SK-N-SH (cell line): ENCODE measurements at regions not wholly inside any gene's neighbourhood (a gene's known extent, or its start where the extent isn't known, plus 50 kb on each side); places are given as distances from the start of the nearest gene placed in this dataset.
"Not testable (repeated sequence)": the region's sequence is repeated elsewhere in the genome, so short reads cannot be mapped to it uniquely, and the experiment has no call there.

Source experiments
- EP300 ChIP-seq, 2 experiments: IDR thresholded peaks; 2 replicates each; pipeline versions ENCODE4 v1.4.0 to v1.6.1; 2012; ENCODE audit warnings: borderline replicate concordance in 1 of 2, low read depth in 1 of 2, low read length in 1 of 2
- FOXM1 ChIP-seq: IDR thresholded peaks from 2 replicates; pipeline ENCODE4 v1.4.0; 2012; ENCODE audit warnings: low read depth, mild to moderate bottlenecking
- GABPA ChIP-seq: IDR thresholded peaks from 2 replicates; pipeline ENCODE4 v1.4.0; 2012; ENCODE audit warnings: low read depth, mild to moderate bottlenecking
- NRF1 ChIP-seq: IDR thresholded peaks from 2 replicates; pipeline ENCODE4 v1.6.1; 2012; ENCODE audit warnings: low read depth, mild to moderate bottlenecking, low read length
- POLR2AphosphoS5 ChIP-seq: IDR thresholded peaks from 2 replicates; pipeline ENCODE4 v1.6.1; 2012; ENCODE audit warnings: low read depth, low read length
- RCOR1 ChIP-seq: fragments of 150-350 bp; IDR thresholded peaks from 2 replicates; pipeline ENCODE4 v1.6.1; 2017; ENCODE audit warnings: antibody characterized with exemption, low read length
- RFX5 ChIP-seq: IDR thresholded peaks from 2 replicates; pipeline ENCODE4 v1.6.1; 2012; ENCODE audit warnings: mild to moderate bottlenecking, improper control_type of control experiment, low read length
- SMC3 ChIP-seq: IDR thresholded peaks from 2 replicates; pipeline ENCODE4 v1.6.1; 2012; ENCODE audit warnings: low read depth, low read length, improper control_type of control experiment
- TF ChIP-seq, protein P1 (sequence below): fragments of 200-600 bp; sonication (generic); IDR thresholded peaks from 2 replicates; pipeline ENCODE4 v1.6.1; 2017; ENCODE audit warnings: antibody characterized with exemption, mild to moderate bottlenecking, moderate library complexity
- TF ChIP-seq, protein P2 (sequence below): IDR thresholded peaks from 2 replicates; pipeline ENCODE4 v1.4.0; 2012; ENCODE audit warnings: low read depth, borderline replicate concordance
- TF ChIP-seq, protein P3 (sequence below): IDR thresholded peaks from 2 replicates; pipeline ENCODE4 v1.6.1; 2012; ENCODE audit warnings: mild to moderate bottlenecking, low read depth, low read length, moderate library complexity
- TF ChIP-seq, protein P4 (sequence below): IDR thresholded peaks from 2 replicates; pipeline ENCODE4 v1.4.0; 2012; ENCODE audit warnings: low read depth

DNA sequence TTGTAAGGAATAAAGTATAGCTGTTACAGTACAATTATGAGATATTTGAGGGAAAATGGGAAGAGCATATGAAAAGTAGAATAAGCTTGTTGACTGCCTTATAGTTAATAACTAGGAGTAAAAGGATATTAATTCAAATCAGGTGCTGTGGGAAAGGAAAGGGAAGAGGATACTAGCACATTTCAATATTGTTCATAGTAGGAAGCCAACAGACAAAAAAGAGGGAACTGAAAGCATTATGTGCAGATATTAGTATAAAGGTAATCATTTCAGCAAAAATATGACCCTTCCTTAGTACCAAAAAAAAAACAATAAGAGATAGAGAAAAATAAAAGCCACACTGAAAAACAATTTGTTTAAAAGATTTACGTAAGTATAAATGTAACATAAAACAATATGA, 67.3 kb downstream of the KCNJ18 start:
- TF ChIP-seq, protein P1, sequence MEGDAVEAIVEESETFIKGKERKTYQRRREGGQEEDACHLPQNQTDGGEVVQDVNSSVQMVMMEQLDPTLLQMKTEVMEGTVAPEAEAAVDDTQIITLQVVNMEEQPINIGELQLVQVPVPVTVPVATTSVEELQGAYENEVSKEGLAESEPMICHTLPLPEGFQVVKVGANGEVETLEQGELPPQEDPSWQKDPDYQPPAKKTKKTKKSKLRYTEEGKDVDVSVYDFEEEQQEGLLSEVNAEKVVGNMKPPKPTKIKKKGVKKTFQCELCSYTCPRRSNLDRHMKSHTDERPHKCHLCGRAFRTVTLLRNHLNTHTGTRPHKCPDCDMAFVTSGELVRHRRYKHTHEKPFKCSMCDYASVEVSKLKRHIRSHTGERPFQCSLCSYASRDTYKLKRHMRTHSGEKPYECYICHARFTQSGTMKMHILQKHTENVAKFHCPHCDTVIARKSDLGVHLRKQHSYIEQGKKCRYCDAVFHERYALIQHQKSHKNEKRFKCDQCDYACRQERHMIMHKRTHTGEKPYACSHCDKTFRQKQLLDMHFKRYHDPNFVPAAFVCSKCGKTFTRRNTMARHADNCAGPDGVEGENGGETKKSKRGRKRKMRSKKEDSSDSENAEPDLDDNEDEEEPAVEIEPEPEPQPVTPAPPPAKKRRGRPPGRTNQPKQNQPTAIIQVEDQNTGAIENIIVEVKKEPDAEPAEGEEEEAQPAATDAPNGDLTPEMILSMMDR = not testable (repeated sequence)
- not testable (repeated sequence) for TF ChIP-seq FOXM1; NRF1; EP300 (IDR thresholded peaks at IDR 0.05; ENCODE audit: borderline replicate concordance in 1 of 2, low read depth in 1 of 2, low read length in 1 of 2); POLR2AphosphoS5; RFX5; RCOR1; GABPA; SMC3
- TF ChIP-seq, protein P2, sequence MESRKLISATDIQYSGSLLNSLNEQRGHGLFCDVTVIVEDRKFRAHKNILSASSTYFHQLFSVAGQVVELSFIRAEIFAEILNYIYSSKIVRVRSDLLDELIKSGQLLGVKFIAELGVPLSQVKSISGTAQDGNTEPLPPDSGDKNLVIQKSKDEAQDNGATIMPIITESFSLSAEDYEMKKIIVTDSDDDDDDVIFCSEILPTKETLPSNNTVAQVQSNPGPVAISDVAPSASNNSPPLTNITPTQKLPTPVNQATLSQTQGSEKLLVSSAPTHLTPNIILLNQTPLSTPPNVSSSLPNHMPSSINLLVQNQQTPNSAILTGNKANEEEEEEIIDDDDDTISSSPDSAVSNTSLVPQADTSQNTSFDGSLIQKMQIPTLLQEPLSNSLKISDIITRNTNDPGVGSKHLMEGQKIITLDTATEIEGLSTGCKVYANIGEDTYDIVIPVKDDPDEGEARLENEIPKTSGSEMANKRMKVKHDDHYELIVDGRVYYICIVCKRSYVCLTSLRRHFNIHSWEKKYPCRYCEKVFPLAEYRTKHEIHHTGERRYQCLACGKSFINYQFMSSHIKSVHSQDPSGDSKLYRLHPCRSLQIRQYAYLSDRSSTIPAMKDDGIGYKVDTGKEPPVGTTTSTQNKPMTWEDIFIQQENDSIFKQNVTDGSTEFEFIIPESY = not testable (repeated sequence)
- TF ChIP-seq, protein P3, sequence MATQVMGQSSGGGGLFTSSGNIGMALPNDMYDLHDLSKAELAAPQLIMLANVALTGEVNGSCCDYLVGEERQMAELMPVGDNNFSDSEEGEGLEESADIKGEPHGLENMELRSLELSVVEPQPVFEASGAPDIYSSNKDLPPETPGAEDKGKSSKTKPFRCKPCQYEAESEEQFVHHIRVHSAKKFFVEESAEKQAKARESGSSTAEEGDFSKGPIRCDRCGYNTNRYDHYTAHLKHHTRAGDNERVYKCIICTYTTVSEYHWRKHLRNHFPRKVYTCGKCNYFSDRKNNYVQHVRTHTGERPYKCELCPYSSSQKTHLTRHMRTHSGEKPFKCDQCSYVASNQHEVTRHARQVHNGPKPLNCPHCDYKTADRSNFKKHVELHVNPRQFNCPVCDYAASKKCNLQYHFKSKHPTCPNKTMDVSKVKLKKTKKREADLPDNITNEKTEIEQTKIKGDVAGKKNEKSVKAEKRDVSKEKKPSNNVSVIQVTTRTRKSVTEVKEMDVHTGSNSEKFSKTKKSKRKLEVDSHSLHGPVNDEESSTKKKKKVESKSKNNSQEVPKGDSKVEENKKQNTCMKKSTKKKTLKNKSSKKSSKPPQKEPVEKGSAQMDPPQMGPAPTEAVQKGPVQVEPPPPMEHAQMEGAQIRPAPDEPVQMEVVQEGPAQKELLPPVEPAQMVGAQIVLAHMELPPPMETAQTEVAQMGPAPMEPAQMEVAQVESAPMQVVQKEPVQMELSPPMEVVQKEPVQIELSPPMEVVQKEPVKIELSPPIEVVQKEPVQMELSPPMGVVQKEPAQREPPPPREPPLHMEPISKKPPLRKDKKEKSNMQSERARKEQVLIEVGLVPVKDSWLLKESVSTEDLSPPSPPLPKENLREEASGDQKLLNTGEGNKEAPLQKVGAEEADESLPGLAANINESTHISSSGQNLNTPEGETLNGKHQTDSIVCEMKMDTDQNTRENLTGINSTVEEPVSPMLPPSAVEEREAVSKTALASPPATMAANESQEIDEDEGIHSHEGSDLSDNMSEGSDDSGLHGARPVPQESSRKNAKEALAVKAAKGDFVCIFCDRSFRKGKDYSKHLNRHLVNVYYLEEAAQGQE = not testable (repeated sequence)
- TF ChIP-seq, protein P4, sequence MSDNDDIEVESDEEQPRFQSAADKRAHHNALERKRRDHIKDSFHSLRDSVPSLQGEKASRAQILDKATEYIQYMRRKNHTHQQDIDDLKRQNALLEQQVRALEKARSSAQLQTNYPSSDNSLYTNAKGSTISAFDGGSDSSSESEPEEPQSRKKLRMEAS = not testable (repeated sequence)
